Karpas-422 (cell line): ENCODE measurements at regions not wholly inside any gene's neighbourhood (a gene's known extent, or its start where the extent isn't known, plus 50 kb on each side); places are given as distances from the start of the nearest gene placed in this dataset.
"Not testable (repeated sequence)": the region's sequence is repeated elsewhere in the genome, so short reads cannot be mapped to it uniquely, and the experiment has no call there.

Experiments
- DNase-seq: peaks from one replicate; pipeline ENCODE4 v3.0.0-alpha.2; 2015
- H2AFZ ChIP-seq: fragments of 200-600 bp; sonication (generic); 2 replicates; pipeline ENCODE4 v1.6.1; 2014; ENCODE audit warnings: antibody characterized with exemption, low read length, mixed read lengths
- H3K27ac ChIP-seq: fragments of 200-600 bp; sonication (generic); 2 replicates; pipeline ENCODE4 v1.5.1; 2014; ENCODE audit warnings: mild to moderate bottlenecking, low read length, moderate library complexity
- H3K27me3 ChIP-seq: fragments of 200-600 bp; sonication (generic); 2 replicates; pipeline ENCODE4 v1.6.1; 2014; ENCODE audit warnings: low read length, mixed read lengths
- H3K36me3 ChIP-seq: fragments of 200-600 bp; sonication (generic); 2 replicates; pipeline ENCODE4 v1.6.1; 2014; ENCODE audit warnings: low read length, mixed read lengths; ENCODE audit not compliant: insufficient read depth
- H3K4me1 ChIP-seq: fragments of 200-600 bp; sonication (generic); 2 replicates; pipeline ENCODE4 v1.6.1; 2014; ENCODE audit warnings: mild to moderate bottlenecking, low read length, mixed read lengths
- H3K4me2 ChIP-seq: fragments of 200-600 bp; sonication (generic); 2 replicates; pipeline ENCODE4 v1.6.1; 2014; ENCODE audit warnings: low read length, low read depth, mild to moderate bottlenecking; ENCODE audit not compliant: poor library complexity, severe bottlenecking
- H3K4me3 ChIP-seq: fragments of 200-600 bp; sonication (generic); 2 replicates; pipeline ENCODE4 v1.5.1; 2014; ENCODE audit warnings: mild to moderate bottlenecking, antibody characterized with exemption, low read length, mixed read lengths
- H3K79me2 ChIP-seq: fragments of 200-600 bp; sonication (generic); 2 replicates; pipeline ENCODE4 v1.6.1; 2014; ENCODE audit warnings: mild to moderate bottlenecking, low read length, mixed read lengths
- H3K9ac ChIP-seq: fragments of 200-600 bp; sonication (generic); 2 replicates; pipeline ENCODE4 v1.6.0; 2014; ENCODE audit warnings: low read length
- H3K9me2 ChIP-seq: fragments of 200-600 bp; sonication (generic), shearing (Covaris generic); replicated peaks from 2 replicates; pipeline ENCODE4 v1.6.0; 2014; ENCODE audit warnings: mild to moderate bottlenecking, low read length, moderate library complexity; ENCODE audit not compliant: insufficient read depth
- H3K9me3 ChIP-seq: fragments of 300-700, 200-600 bp; sonication (generic); 2 replicates; pipeline ENCODE4 v1.6.1; 2014; ENCODE audit warnings: low read length, mixed read lengths
- H4K20me1 ChIP-seq: fragments of 200-600 bp; sonication (generic); 2 replicates; pipeline ENCODE4 v1.6.1; 2014; ENCODE audit warnings: mild to moderate bottlenecking, antibody characterized with exemption, low read length, low read depth; ENCODE audit not compliant: insufficient read depth

GRCh38 chr15:20361091-20361490 is 180.5 kb downstream of the GOLGA6L6 start:
- H3K9ac ChIP-seq: no peak overlapping the region
- no peak overlapping the region for H3K4me2 ChIP-seq
- H3K9me2 ChIP-seq: no peaks in the 10 kb centered on the region
- no peak for DNase-seq
- no peaks in the 10 kb centered on the region for H3K36me3 ChIP-seq
- no peaks in the 10 kb centered on the region for H4K20me1 ChIP-seq
- no peak overlapping the region for H3K4me3 ChIP-seq
- H2AFZ ChIP-seq: no peak overlapping the region
- no peaks in the 10 kb centered on the region for H3K79me2 ChIP-seq
- H3K4me1 ChIP-seq: no peaks in the 10 kb centered on the region
- no peak overlapping the region for H3K27ac ChIP-seq
- no peaks in the 10 kb centered on the region for H3K27me3 ChIP-seq
- no peaks in the 10 kb centered on the region for H3K9me3 ChIP-seq

DNA sequence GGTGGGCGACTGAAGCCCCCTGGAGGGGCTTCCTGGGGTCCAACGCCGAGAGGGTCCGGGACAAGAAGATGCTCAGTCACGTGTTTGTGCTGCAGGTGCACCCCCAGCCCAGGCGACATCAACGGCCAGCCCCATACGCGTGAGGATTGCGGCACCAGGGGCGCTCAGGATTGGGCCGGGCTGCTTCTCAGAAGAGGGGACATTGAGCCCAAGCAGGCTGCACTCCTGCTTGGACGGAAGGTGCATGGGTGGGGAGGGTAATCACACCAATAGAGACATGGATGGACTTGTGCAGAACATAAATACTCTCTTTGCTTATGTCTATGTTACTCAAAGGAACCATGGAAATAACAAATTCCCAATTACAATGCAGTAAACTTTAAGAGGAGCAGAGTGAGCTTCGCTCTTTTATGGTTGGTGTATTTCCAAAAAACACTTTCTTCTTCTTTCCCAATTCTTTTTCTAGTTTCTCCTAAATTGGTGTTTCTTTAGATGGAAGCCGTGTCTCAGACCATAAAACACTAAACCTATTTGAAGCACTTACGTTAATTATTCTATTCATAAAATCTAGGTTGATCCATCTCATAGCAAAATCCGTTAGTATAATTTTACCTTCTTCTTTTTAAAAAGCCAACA is 182.7 kb downstream of the GOLGA6L6 start:
- Histone ChIP-seq H3K27ac (no peak overlapping the region), H2AFZ (no peak overlapping the region), H3K79me2 (no peaks in the 10 kb centered on the region), H3K4me1 (no peaks in the 10 kb centered on the region), H3K36me3 (no peaks in the 10 kb centered on the region), H3K4me2 (no peak overlapping the region), H4K20me1 (no peaks in the 10 kb centered on the region), H3K9me2 (no peaks in the 10 kb centered on the region), H3K9me3 (no peaks in the 10 kb centered on the region), H3K27me3 (no peaks in the 10 kb centered on the region), H3K4me3 (no peak overlapping the region), H3K9ac (no peak overlapping the region)
- no peak for DNase-seq

DNA sequence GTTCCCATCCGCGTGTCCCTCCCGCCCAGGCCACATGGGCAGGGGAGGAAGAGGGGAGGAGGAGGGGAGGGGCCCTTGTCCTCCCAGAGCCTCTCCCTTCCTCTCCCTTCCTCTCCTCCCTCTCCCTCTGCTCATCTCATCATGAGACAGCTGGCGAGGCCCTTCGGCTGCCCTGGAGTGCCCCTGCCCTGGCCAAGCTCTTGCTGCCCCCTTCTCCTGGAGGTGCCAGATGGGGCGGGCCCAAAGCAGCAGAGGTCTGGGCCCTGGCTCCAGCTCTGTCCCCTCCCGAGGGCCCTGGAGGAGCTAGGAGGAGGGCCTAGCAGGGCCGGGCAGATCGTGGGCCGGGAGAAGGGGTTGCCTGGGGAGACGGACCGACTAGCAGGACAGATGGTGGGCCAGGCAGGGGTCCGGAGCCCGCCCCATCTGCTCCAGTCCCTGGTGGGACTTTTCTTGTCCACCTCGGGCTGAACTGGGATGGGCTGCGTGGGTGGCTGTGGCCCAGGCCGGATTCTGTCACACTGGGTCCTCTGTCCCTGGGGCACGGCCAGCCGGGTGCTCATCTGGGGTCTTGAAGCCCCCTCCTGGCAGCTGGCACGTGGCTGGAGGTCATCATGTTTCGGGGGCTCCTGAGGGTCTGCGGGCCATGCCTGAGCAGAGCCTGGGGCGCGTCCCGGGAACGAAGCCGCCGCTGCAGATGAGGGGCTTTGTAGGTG is 183.4 kb downstream of the GOLGA6L6 start:
- no peak overlapping the region for H3K27ac ChIP-seq
- H2AFZ ChIP-seq: no peak overlapping the region
- no peak overlapping the region for H3K9ac ChIP-seq
- no peaks in the 10 kb centered on the region for H3K4me1 ChIP-seq
- H3K27me3 ChIP-seq: no peaks in the 10 kb centered on the region
- H3K4me3 ChIP-seq: no peak overlapping the region
- no peak overlapping the region for H3K4me2 ChIP-seq
- H3K79me2 ChIP-seq: no peaks in the 10 kb centered on the region
- no peaks in the 10 kb centered on the region for H4K20me1 ChIP-seq
- no peak for DNase-seq
- no peaks in the 10 kb centered on the region for H3K9me2 ChIP-seq
- no peaks in the 10 kb centered on the region for H3K36me3 ChIP-seq
- no peaks in the 10 kb centered on the region for H3K9me3 ChIP-seq

DNA sequence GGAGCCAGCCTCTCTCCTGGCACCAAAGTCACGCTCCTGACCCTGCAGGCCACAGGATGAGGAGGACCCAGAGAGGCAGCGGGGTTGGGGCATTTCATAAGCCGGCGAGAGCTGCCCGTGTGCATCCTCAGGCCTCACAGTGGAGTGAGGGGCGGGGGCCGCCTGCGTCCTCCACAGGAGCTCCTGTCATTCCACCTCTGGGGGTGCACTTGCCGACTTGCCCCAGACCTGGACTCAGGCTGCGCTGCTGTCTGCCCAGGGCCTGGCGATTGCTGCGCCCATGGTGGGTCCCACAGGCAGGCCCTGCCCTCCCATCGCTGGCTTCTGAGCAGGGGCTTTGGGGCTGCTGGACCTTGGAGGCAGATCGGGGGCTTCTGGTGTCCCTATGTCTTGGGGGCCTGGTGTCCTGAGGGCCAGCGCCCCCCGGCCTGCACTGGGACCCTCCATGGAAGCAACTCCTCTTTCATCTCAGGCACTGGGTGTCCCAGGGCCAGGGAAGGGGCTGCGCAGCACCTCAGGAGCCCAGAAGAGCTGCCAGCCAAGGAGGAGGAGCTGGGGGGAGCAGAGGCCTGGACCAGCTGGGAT is 184.0 kb downstream of the GOLGA6L6 start:
- H3K4me3 ChIP-seq: no peak overlapping the region
- no peak for DNase-seq
- H3K9ac ChIP-seq: no peak overlapping the region
- no peaks in the 10 kb centered on the region for H3K9me2 ChIP-seq
- H3K27ac ChIP-seq: no peak overlapping the region
- no peak overlapping the region for H3K4me2 ChIP-seq
- no peaks in the 10 kb centered on the region for H3K27me3 ChIP-seq
- H3K79me2 ChIP-seq: no peaks in the 10 kb centered on the region
- H4K20me1 ChIP-seq: no peaks in the 10 kb centered on the region
- no peaks in the 10 kb centered on the region for H3K36me3 ChIP-seq
- H3K9me3 ChIP-seq: no peaks in the 10 kb centered on the region
- H2AFZ ChIP-seq: no peak overlapping the region
- no peaks in the 10 kb centered on the region for H3K4me1 ChIP-seq

- Histone ChIP-seq H3K79me2 (no peaks in the 10 kb centered on the region), H3K9ac (no peak overlapping the region), H2AFZ (no peak overlapping the region), H3K9me3 (no peaks in the 10 kb centered on the region), H3K4me3 (no peak overlapping the region), H3K36me3 (no peaks in the 10 kb centered on the region), H3K27ac (no peak overlapping the region), H3K4me2 (no peak overlapping the region), H3K27me3 (no peaks in the 10 kb centered on the region), H3K9me2 (no peaks in the 10 kb centered on the region), H3K4me1 (no peaks in the 10 kb centered on the region), H4K20me1 (no peaks in the 10 kb centered on the region)
- DNase-seq: no peak
These were observed 184.6 kb downstream of the GOLGA6L6 start for GRCh38 chr15:20356911-20357480.

GRCh38 chr15:20356444-20356910 is 185.1 kb downstream of the GOLGA6L6 start:
- Histone ChIP-seq H3K79me2 (no peaks in the 10 kb centered on the region), H3K9me2 (no peaks in the 10 kb centered on the region)

GRCh38 chr15:20355256-20355868 is 186.2 kb downstream of the GOLGA6L6 start:
- no peak for DNase-seq
- Histone ChIP-seq H3K9me3 (no peaks in the 10 kb centered on the region), H3K4me3 (no peak overlapping the region), H3K4me2 (no peak overlapping the region), H2AFZ (no peak overlapping the region), H3K27ac (no peak overlapping the region), H3K4me1 (no peaks in the 10 kb centered on the region), H3K79me2 (no peaks in the 10 kb centered on the region), H3K9ac (no peak overlapping the region), H3K9me2 (no peaks in the 10 kb centered on the region), H4K20me1 (no peaks in the 10 kb centered on the region), H3K36me3 (no peaks in the 10 kb centered on the region), H3K27me3 (no peaks in the 10 kb centered on the region)

More at GRCh38 chr15:20356444-20356910, 185.1 kb downstream of the GOLGA6L6 start:
- no peak overlapping the region for H3K4me3 ChIP-seq
- no peaks in the 10 kb centered on the region for H3K9me3 ChIP-seq
- no peaks in the 10 kb centered on the region for H4K20me1 ChIP-seq
- H3K27me3 ChIP-seq: no peaks in the 10 kb centered on the region
- no peak overlapping the region for H2AFZ ChIP-seq
- H3K9ac ChIP-seq: no peak overlapping the region
- peak; percentile 88 for DNase-seq
- H3K4me2 ChIP-seq: no peak overlapping the region
- no peak overlapping the region for H3K27ac ChIP-seq
- H3K36me3 ChIP-seq: no peaks in the 10 kb centered on the region
- no peaks in the 10 kb centered on the region for H3K4me1 ChIP-seq

DNA sequence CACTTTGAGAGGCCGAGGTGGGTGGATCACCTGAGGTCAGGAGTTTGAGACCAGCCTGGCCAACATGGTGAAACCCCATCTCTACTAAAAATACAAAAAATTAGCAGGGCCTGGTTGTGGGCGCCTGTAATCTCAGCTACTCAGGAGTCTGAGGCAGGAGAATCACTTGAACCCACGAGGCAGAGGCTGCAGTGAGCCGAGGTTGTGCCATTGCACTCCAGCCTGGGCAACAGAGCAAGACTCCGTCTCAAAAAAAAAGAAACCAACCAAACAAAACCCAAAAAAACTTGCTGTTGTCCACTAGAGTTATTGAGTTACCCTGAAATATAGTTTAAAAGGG is 186.7 kb downstream of the GOLGA6L6 start:
- not testable (repeated sequence) for H3K9ac ChIP-seq, H3K79me2 ChIP-seq, H3K9me2 ChIP-seq, H3K4me1 ChIP-seq, H3K4me3 ChIP-seq, H3K4me2 ChIP-seq, DNase-seq, H4K20me1 ChIP-seq, H3K9me3 ChIP-seq, H3K27me3 ChIP-seq, H2AFZ ChIP-seq, H3K36me3 ChIP-seq, H3K27ac ChIP-seq
